Thyroid gland (tissue), 4 donors: ENCODE measurements at regions not wholly inside any gene's neighbourhood (a gene's known extent, or its start where the extent isn't known, plus 50 kb on each side); places are given as distances from the start of the nearest gene placed in this dataset.

ENCODE experiments used
- DNase-seq, 2 donors: peaks; one replicate each; pipeline ENCODE4 v3.0.0-alpha.2; 2019
- H3K27ac ChIP-seq, 3 donors: fragments of 200-600 bp; sonication (generic); 1 replicate in 2 of 3; 2 replicates in 1 of 3; pipeline ENCODE4 v1.5.1; 2016 to 2019; ENCODE audit warnings: mild to moderate bottlenecking in 1 of 3, moderate library complexity in 1 of 3
- H3K27me3 ChIP-seq: fragments of 200-600 bp; sonication (generic); one replicate; pipeline ENCODE4 v1.5.1; 2019
- H3K36me3 ChIP-seq, 2 donors: fragments of 200-600 bp; sonication (generic); one replicate each; pipeline ENCODE4 v1.5.1; 2016 to 2019
- H3K4me1 ChIP-seq, 2 donors: fragments of 200-600 bp; sonication (generic); one replicate each; pipeline ENCODE4 v1.5.1; 2017 to 2019
- H3K4me3 ChIP-seq, 3 donors: fragments of 200-600 bp; sonication (generic); replicated peaks in 1 of 3; 1 replicate in 2 of 3; 2 replicates in 1 of 3; pipeline ENCODE4 v1.5.1; 2016; ENCODE audit warnings: mild to moderate bottlenecking in 1 of 3
- H3K9me3 ChIP-seq: fragments of 200-600 bp; sonication (generic); one replicate; pipeline ENCODE4 v1.5.1; 2017
- CTCF ChIP-seq, 6 experiments: fragments of 200-600 bp in 3 of 6; fragments of 450-650 bp in 3 of 6; sonication (generic) in 3 of 6; IDR thresholded peaks; one replicate each; pipeline ENCODE4 v1.5.1; 2016 to 2019; ENCODE audit warnings: antibody characterized with exemption in 6 of 6, mild to moderate bottlenecking in 2 of 6, inconsistent platforms in 1 of 6, moderate library complexity in 1 of 6
- POLR2A ChIP-seq, 2 donors: fragments of 450-650 bp; IDR thresholded peaks; one replicate each; pipeline ENCODE4 v1.6.1; 2017; ENCODE audit warnings: antibody characterized with exemption in 2 of 2, mild to moderate bottlenecking in 2 of 2, moderate library complexity in 1 of 2
- WGBS, 2 donors: methylation state at CpG; one replicate each; pipeline ENCODE4 v1.1.5; 2017; 5-methylcytosine and 5-hydroxymethylcytosine counted together
- intact Hi-C: fragments of 100-400 bp; cut with DNase I; formaldehyde crosslinking; loops from one replicate; pipeline ENCODE4 v1.15.1; 2023

GRCh38 chr6:169869301-169869700, 117.9 kb downstream of the ERMARD start:
- no peak for DNase-seq
- Histone ChIP-seq H3K27ac (no peak overlapping the region), H3K4me3 (no peak overlapping the region), H3K36me3 (no peaks in the 10 kb centered on the region), H3K4me1 (no peaks in the 10 kb centered on the region), H3K9me3 (no peaks in the 10 kb centered on the region), H3K27me3 (no peaks in the 10 kb centered on the region)
- TF ChIP-seq CTCF (IDR thresholded peaks at IDR 0.05) (no peak), POLR2A (IDR thresholded peaks at IDR 0.05) (no peak)
- intact Hi-C loops: no loop called here
- WGBS, 2 donors: 90 to 94% methylated on average over 11 of the region's 11 CpGs

GRCh38 chr6:169868458-169868857, 117.0 kb downstream of the ERMARD start:
- intact Hi-C loops: no loop called here
- WGBS, 2 donors: 74 to 82% methylated on average over 19 of the region's 19 CpGs
- Histone ChIP-seq H3K9me3 (no peaks in the 10 kb centered on the region), H3K36me3 (no peaks in the 10 kb centered on the region), H3K4me3 (no peak overlapping the region), H3K27me3 (no peaks in the 10 kb centered on the region), H3K27ac (no peak overlapping the region), H3K4me1 (no peaks in the 10 kb centered on the region)
- DNase-seq: peak; percentile 18 to 21
- TF ChIP-seq CTCF (IDR thresholded peaks at IDR 0.05): no peak
- no peak for TF ChIP-seq POLR2A (IDR thresholded peaks at IDR 0.05)

GRCh38 chr6:169867751-169868191, 116.3 kb downstream of the ERMARD start:
- no peaks in the 10 kb centered on the region for H3K4me1 ChIP-seq
- intact Hi-C loops: no loop called here
- TF ChIP-seq CTCF (IDR thresholded peaks at IDR 0.05): no peak
- no peak for TF ChIP-seq POLR2A (IDR thresholded peaks at IDR 0.05)
- H3K27me3 ChIP-seq: no peaks in the 10 kb centered on the region
- H3K36me3 ChIP-seq: no peaks in the 10 kb centered on the region
- no peak for DNase-seq
- 89 to 94% methylated on average over 6 to 12 of the region's 12 CpGs for whole genome bisulfite sequencing, 2 donors
- no peak overlapping the region for H3K27ac ChIP-seq
- no peaks in the 10 kb centered on the region for H3K9me3 ChIP-seq
- H3K4me3 ChIP-seq: no peak overlapping the region

- intact Hi-C loops: no loop called here
- DNase-seq: no peak
- no peak for TF ChIP-seq CTCF (IDR thresholded peaks at IDR 0.05)
- Histone ChIP-seq H3K4me3 (no peak overlapping the region), H3K9me3 (no peaks in the 10 kb centered on the region), H3K36me3 (no peaks in the 10 kb centered on the region), H3K27ac (no peak overlapping the region), H3K27me3 (no peaks in the 10 kb centered on the region), H3K4me1 (no peaks in the 10 kb centered on the region)
- WGBS, 2 donors: 77 to 87% methylated on average over 17 to 18 of the region's 18 CpGs
These were observed 115.5 kb downstream of the ERMARD start for GRCh38 chr6:169866668-169867521.

- Histone ChIP-seq H3K4me3 (no peak overlapping the region), H3K4me1 (no peaks in the 10 kb centered on the region), H3K27ac (no peak overlapping the region), H3K36me3 (no peaks in the 10 kb centered on the region), H3K9me3 (no peaks in the 10 kb centered on the region), H3K27me3 (no peaks in the 10 kb centered on the region)
- WGBS, 2 donors: 85 to 88% methylated on average over 9 to 10 of the region's 10 CpGs
- TF ChIP-seq CTCF (IDR thresholded peaks at IDR 0.05) (no peak), POLR2A (IDR thresholded peaks at IDR 0.05) (no peak)
- no peak for DNase-seq
- intact Hi-C loops: no loop called here
These were observed 114.7 kb downstream of the ERMARD start for GRCh38 chr6:169866140-169866534.
